CD4-positive, alpha-beta T cell treated with Interleukin-10 for 1 hour (primary cell): ENCODE measurements at regions not wholly inside any gene's neighbourhood (a gene's known extent, or its start where the extent isn't known, plus 50 kb on each side); places are given as distances from the start of the nearest gene placed in this dataset.

Experiments
- DNase-seq: peaks from one replicate; pipeline ENCODE4 v3.0.0-alpha.2; 2020

GRCh38 chr20:50314678-50315335, 124.2 kb downstream of the CEBPB start:
- DNase-seq = no peak

DNA sequence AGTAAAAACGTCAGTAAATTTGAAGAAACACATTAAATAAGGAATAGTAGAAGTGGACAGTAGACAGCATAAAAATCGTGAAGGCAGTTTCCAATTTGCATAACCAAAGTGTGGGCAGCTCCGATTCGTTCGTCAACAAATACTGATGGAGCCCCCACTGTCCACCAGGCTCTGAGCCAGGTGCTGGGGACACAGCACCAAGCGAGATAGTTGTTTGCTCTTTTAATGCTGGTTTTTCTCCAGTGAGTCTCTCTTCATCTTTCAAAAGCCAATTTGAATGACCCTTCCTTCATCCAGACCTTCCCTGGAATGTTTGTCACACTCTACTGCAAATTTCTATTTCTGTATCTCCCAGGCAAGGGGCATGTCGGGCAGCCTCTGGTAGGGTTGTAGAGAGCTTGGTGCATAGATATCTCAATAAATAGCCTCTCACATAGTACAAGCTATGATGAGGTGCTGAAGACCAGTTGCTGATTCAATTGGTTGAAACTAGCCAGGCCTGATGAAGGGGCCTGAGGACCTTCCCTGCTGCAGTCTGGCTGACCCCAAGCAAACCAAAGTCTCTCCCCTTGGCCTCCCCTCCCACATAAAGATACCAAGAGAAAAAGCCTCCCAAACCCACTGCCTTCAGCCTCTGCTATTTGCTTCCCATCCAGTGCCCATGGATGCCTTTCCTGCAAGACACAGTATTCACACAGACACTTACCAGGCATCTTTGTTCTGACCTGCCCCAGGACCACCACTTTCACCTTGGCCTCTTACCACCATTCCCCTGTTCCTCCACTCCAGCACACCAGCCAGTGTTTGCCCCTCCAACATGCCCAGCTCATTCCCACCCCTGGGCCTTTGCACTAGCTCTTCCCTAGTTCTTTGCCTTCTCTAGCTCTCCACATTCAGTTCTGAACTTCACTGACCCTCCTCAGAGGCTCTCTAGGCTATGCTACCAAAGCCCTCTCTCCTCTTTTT, 125.2 kb downstream of the CEBPB start:
- DNase-seq = no peak

GRCh38 chr20:50317116-50317515, 126.5 kb downstream of the CEBPB start:
- DNase-seq = no peak

DNA sequence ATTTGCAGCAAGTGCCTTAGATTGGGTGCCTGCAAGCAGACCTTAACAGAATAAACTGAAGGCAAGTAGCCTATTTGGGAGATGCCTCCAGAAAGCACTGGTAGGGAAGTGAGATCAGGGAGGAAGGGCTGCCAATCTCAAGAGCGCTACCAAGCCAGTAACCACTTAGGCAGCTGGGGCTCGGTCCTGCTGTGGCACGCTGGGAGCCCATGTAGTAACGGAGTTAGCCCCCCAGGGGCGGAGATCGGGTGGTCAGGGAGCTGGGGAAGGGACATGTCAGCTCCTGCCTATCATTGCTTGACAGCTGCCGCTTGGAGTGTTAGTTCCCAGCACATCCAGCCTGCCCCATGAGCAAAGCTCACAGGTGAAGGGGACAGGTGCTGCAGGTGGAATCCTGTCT, 127.0 kb downstream of the CEBPB start:
- DNase-seq = no peak

DNA sequence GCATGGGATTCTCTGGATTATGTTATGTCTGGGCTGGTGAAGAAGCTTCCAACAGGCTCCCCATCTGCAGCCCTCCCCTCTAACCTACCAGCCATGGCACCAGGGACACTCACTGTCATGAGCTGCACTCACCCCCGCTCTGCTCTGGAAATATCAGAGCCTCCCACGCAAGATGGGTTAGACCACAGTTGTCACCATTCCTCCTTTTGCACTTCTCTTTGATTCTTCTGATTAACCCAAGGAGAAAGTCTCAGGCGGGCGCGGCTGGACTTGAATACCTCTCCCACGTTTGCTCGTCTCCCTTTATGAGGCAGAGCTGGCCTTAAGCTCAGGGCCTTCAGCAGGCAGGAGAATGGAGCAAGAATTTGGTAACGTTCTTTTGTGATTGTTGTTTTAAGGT, 128.1 kb downstream of the CEBPB start:
- no peak for DNase-seq

GRCh38 chr20:50320005-50320900, 129.6 kb downstream of the CEBPB start:
- no peak for DNase-seq

- DNase-seq = no peak
These were observed 130.5 kb downstream of the CEBPB start for GRCh38 chr20:50320901-50321796.

GRCh38 chr20:50321797-50322480, 131.3 kb downstream of the CEBPB start:
- no peak for DNase-seq

DNA sequence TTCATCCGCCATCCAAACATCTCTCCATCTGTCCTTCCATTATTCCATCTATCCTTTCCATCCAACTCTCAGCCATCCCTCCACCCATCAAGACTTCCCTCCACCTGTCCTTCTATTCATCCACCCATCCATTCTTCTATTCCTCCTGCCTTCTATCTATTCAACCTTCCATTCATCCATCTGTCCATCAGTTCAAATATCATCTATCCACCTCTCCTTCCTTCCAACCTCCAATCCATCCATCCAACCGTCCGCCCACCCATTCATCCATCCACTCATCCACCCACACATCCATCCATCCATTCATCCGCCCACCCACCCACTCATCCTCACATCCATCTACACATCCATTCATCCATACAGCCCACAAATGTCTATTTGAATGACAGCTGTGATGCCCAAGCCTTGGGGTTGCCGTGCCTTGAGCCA, 132.1 kb downstream of the CEBPB start:
- no peak for DNase-seq

DNA sequence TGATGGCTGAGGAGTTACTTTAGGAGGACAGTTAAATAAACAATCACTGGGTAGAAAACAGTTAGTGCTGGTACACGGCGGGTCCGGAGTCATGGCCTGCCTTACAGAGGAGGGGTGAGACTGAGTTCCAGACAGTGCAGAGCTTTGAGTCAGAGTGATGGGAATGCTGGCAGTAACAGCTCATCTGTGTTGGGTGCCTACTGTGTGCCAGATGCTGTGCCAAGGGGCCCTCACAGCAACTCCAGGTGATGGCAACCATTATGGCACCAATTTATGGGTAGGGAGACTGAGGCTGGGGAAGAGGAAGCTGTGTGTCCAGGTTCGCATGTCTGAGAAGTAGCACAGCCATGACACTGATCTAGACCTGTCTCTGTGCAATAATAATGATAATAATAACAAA, 132.6 kb downstream of the CEBPB start:
- no peak for DNase-seq

DNA sequence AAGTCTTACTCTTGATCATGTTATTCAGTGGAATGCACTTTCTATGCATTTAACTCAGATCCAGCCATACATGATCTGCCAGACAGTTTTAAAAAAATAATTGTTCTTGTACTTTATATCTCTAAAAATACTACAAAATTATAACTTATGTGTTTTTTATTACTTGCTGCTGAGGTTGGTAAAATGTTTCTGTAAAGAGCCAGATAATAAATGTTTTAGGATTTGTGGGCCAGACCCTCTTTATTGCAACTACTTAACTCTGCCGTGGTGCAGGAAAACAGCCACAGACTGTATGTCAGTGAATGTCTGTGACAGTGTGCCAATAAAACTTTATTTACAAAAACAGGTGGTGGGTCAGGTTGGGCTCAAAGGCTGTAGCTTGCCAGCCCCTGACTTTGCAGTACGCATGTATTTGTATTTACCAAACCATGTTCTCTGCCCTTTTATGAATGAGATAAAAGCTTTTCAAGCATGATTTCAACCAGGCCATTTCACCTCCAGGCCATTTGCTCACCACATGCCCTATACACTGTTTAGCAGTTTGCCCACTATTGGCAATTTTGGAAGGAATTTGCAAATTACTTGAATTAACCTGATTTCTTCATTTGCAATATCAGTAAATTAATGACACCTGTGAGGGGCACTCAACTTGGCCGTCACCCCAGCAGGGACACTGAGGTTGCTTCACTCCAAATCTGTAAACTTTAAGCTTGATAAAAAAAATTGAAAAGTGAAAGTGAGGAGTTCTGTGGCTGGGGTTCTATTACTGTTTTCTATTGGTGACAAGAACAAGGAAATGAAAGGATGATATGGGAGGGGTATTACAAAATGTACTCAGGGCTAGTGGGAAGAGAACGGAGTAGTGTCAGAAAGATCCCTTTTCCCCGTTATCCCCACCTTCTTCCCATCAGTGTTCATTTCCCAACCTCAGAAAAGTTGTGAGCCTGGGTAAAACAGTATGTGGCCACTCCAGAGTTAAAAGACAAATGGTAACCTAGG, 133.4 kb downstream of the CEBPB start:
- no peak for DNase-seq

GRCh38 chr20:50325215-50325614, 134.6 kb downstream of the CEBPB start:
- no peak for DNase-seq

GRCh38 chr20:50325651-50326050, 135.0 kb downstream of the CEBPB start:
- DNase-seq = no peak

DNA sequence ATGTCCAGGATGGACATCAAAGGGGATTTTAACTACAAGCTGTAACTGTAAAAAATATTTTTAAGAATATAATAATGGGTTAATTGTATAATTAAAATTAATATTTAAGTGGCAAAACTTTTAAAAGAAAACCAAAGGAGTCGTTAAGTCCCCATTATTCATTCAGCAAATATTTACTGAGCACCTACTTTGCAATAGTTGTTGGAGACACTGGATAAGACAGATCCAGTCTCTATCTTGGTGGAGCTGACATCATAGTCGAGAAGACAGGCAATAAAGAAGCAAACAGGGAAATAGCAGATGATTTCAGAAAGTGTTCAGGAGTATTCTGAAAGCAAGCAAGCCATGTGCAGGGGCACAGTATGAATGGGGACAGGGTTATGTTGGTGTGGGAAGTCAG, 137.0 kb downstream of the CEBPB start:
- no peak for DNase-seq

GRCh38 chr20:50328222-50328979, 137.8 kb downstream of the CEBPB start:
- DNase-seq = no peak

DNA sequence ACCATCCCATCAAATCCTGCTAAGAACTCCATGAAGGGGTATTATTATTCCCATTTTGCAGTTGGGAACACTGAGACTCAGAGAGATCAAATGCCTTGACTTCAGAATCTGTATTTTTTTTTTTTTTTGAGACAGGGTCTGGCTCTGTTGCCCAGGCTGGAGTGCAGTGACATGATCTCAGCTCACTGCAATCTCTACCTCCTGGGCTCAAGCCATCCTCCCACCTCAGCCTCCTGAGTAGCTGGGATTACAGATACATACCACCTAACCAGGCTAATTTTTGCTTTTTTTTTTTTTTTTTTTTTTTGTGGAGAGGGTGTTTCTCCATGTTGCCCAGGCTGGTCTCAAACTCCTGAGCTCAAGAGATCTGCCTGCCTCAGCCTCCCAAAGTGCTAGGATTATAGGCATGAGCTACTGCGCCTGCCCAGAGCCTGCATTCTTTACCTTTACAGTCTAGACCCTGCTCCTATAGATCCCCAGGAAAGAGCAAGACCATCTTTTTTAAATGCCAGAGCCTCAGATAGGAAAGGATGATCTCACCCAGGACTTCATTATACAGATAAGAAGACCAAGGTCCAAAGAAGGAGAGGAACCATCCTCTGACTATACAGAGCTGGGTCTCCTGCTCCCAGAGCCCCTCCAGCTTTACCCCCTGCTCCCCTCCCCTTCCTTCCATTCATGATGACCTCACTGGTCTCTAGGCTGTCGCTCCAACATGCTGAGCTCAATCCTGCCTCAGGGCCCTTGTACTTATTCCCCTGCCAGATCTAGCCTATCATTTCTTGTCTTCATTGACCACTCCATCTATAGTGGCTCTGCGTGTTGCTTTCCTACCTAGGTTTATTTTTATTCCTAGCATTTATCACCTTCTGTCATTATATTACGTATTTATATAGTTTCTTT, 138.6 kb downstream of the CEBPB start:
- DNase-seq = no peak

DNA sequence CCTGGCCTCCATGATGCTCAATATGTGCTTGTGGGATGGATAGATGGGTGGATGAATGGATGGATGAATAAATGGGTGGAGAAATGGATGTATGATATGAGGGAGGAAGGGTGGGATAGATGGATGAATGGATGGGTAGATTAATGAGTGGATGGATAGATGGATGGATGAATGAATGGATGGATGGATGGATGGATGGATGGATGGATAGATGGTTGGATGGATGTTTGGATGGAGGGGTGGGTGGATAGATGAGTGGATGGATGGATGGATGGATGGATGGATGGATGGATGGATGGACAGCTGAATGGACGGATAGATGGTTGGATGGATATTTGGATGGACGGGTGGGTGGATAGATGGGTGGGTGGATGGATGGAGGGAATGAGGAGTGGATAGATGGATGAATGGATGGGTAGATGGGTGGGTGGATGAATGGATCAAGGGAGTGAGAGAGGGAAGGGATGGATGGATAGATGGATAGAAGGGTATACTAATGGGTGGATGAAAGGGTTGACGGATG, 139.4 kb downstream of the CEBPB start:
- no peak for DNase-seq
